Nephron progenitor cell (in vitro differentiated cells): ENCODE measurements at regions not wholly inside any gene's neighbourhood (a gene's known extent, or its start where the extent isn't known, plus 50 kb on each side); places are given as distances from the start of the nearest gene placed in this dataset.

Source experiments
- DNase-seq: peaks from one replicate; pipeline ENCODE4 v3.0.0; 2021
- H3K27ac Mint-ChIP-seq: 2 replicates; pipeline ENCODE4 v1.8.0; 2021; ENCODE audit warnings: mild to moderate bottlenecking, moderate library complexity, mixed read lengths
- H3K27me3 Mint-ChIP-seq: 2 replicates; pipeline ENCODE4 v1.8.0; 2021; ENCODE audit warnings: mild to moderate bottlenecking, low read depth, mixed read lengths; ENCODE audit not compliant: poor library complexity
- H3K36me3 Mint-ChIP-seq: 2 replicates; pipeline ENCODE4 v1.8.0; 2021; ENCODE audit warnings: low read depth, mixed read lengths
- H3K4me1 Mint-ChIP-seq: 2 replicates; pipeline ENCODE4 v1.8.0; 2021; ENCODE audit warnings: mixed read lengths
- H3K4me3 Mint-ChIP-seq: 2 replicates; pipeline ENCODE4 v1.8.0; 2021; ENCODE audit warnings: mild to moderate bottlenecking, moderate library complexity, mixed read lengths
- H3K9me3 Mint-ChIP-seq: 2 replicates; pipeline ENCODE4 v1.8.0; 2021; ENCODE audit warnings: mild to moderate bottlenecking, moderate library complexity, mixed read lengths
- CTCF ChIP-seq: fragments of 200-600 bp; sonication (generic); IDR thresholded peaks from 2 replicates; pipeline ENCODE4 v1.5.0; 2021; ENCODE audit warnings: antibody characterized with exemption

GRCh38 chr5:30752015-30752414, 441.5 kb upstream of the CDH6 start:
- Mint-ChIP-seq H3K4me1 (no peaks in the 10 kb centered on the region), H3K27me3 (no peaks in the 10 kb centered on the region), H3K4me3 (no peak overlapping the region), H3K27ac (no peak overlapping the region), H3K9me3 (no peaks in the 10 kb centered on the region), H3K36me3 (no peaks in the 10 kb centered on the region)
- no peak for DNase-seq
- no peak for TF ChIP-seq CTCF

- no peaks in the 10 kb centered on the region for H3K36me3 Mint-ChIP-seq
- TF ChIP-seq CTCF, result no peak
- H3K27me3 Mint-ChIP-seq, result no peaks in the 10 kb centered on the region
- H3K4me1 Mint-ChIP-seq, result no peaks in the 10 kb centered on the region
- no peaks in the 10 kb centered on the region for H3K9me3 Mint-ChIP-seq
- H3K4me3 Mint-ChIP-seq, result no peak overlapping the region
- DNase-seq, result no peak
- H3K27ac Mint-ChIP-seq, result no peak overlapping the region
These were observed 443.5 kb upstream of the CDH6 start for GRCh38 chr5:30749971-30750370.

GRCh38 chr5:30747412-30747811, 446.1 kb upstream of the CDH6 start:
- Mint-ChIP-seq H3K4me3 (no peak overlapping the region), H3K4me1 (no peaks in the 10 kb centered on the region), H3K27ac (no peak overlapping the region), H3K27me3 (no peaks in the 10 kb centered on the region), H3K36me3 (no peaks in the 10 kb centered on the region), H3K9me3 (no peaks in the 10 kb centered on the region)
- DNase-seq, result no peak
- TF ChIP-seq CTCF, result no peak

- Mint-ChIP-seq H3K27ac (no peak overlapping the region), H3K9me3 (no peaks in the 10 kb centered on the region), H3K4me1 (no peaks in the 10 kb centered on the region), H3K27me3 (peaks cover 3% of the 10 kb centered on the region), H3K4me3 (no peak overlapping the region), H3K36me3 (no peaks in the 10 kb centered on the region)
- no peak for DNase-seq
- TF ChIP-seq CTCF, result no peak
These were observed 456.8 kb upstream of the CDH6 start for GRCh38 chr5:30736669-30737068.

- TF ChIP-seq CTCF, result no peak
- H3K4me3 Mint-ChIP-seq, result no peak overlapping the region
- no peaks in the 10 kb centered on the region for H3K4me1 Mint-ChIP-seq
- H3K27ac Mint-ChIP-seq, result no peak overlapping the region
- peaks cover 3% of the 10 kb centered on the region for H3K27me3 Mint-ChIP-seq
- H3K36me3 Mint-ChIP-seq, result no peaks in the 10 kb centered on the region
- no peak for DNase-seq
- H3K9me3 Mint-ChIP-seq, result peaks cover 11% of the 10 kb centered on the region
These were observed 459.4 kb upstream of the CDH6 start for GRCh38 chr5:30734118-30734517.

GRCh38 chr5:30725073-30725472, 468.4 kb upstream of the CDH6 start:
- Mint-ChIP-seq H3K9me3 (peaks cover 4% of the 10 kb centered on the region), H3K27me3 (no peaks in the 10 kb centered on the region), H3K4me3 (no peak overlapping the region), H3K27ac (no peak overlapping the region), H3K4me1 (no peaks in the 10 kb centered on the region), H3K36me3 (no peaks in the 10 kb centered on the region)
- DNase-seq, result no peak
- no peak for TF ChIP-seq CTCF
